Activated T-helper 17 cell treated with anti-CD3 and anti-CD28 coated beads, Interleukin-2, amount 50 U/mL, for 72 hours (primary cell): ENCODE measurements at regions not wholly inside any gene's neighbourhood (a gene's known extent, or its start where the extent isn't known, plus 50 kb on each side); places are given as distances from the start of the nearest gene placed in this dataset.

Experiments used
- ATAC-seq: fragments of 150-1000 bp; cut with Tn5 transposase; replicated peaks from 2 replicates; pipeline ENCODE4 v1.10.0; 2021; ENCODE audit warnings: mild to moderate bottlenecking, moderate library complexity
- H3K27ac Mint-ChIP-seq: one replicate; pipeline ENCODE4 v1.8.0; 2022; ENCODE audit warnings: mixed read lengths
- H3K27me3 Mint-ChIP-seq: one replicate; pipeline ENCODE4 v1.8.0; 2022; ENCODE audit warnings: mixed read lengths
- H3K36me3 Mint-ChIP-seq: one replicate; pipeline ENCODE4 v1.8.0; 2022; ENCODE audit warnings: low read depth, mild to moderate bottlenecking, mixed read lengths
- H3K4me1 Mint-ChIP-seq: one replicate; pipeline ENCODE4 v1.8.0; 2022; ENCODE audit warnings: mixed read lengths
- H3K4me3 Mint-ChIP-seq: one replicate; pipeline ENCODE4 v1.8.0; 2022; ENCODE audit warnings: mild to moderate bottlenecking, mixed read lengths
- H3K9me3 Mint-ChIP-seq: one replicate; pipeline ENCODE4 v1.8.0; 2022; ENCODE audit warnings: mixed read lengths

GRCh38 chrX:81996166-81996565, 794.3 kb downstream of the SH3BGRL start:
- ATAC-seq: no peak
- H3K9me3 Mint-ChIP-seq: no peaks in the 10 kb centered on the region
- H3K36me3 Mint-ChIP-seq: no peaks in the 10 kb centered on the region

GRCh38 chrX:82029571-82030218, 827.8 kb downstream of the SH3BGRL start:
- Mint-ChIP-seq H3K36me3 (no peaks in the 10 kb centered on the region), H3K9me3 (peaks cover 4% of the 10 kb centered on the region), H3K27me3 (no peaks in the 10 kb centered on the region), H3K27ac (no peak overlapping the region), H3K4me3 (no peak overlapping the region), H3K4me1 (no peaks in the 10 kb centered on the region)
- ATAC-seq: no peak

More at GRCh38 chrX:81996166-81996565, 794.3 kb downstream of the SH3BGRL start:
- H3K4me3 Mint-ChIP-seq: no peak overlapping the region
- H3K27ac Mint-ChIP-seq: no peak overlapping the region
- no peaks in the 10 kb centered on the region for H3K4me1 Mint-ChIP-seq
- no peaks in the 10 kb centered on the region for H3K27me3 Mint-ChIP-seq

GRCh38 chrX:82031250-82031649, 829.3 kb downstream of the SH3BGRL start:
- Mint-ChIP-seq H3K27me3 (no peaks in the 10 kb centered on the region), H3K36me3 (no peaks in the 10 kb centered on the region), H3K4me1 (no peaks in the 10 kb centered on the region), H3K4me3 (no peak overlapping the region), H3K27ac (no peak overlapping the region), H3K9me3 (peaks cover 4% of the 10 kb centered on the region)
- ATAC-seq: no peak

- no peak for ATAC-seq
- no peaks in the 10 kb centered on the region for H3K9me3 Mint-ChIP-seq
- no peaks in the 10 kb centered on the region for H3K4me1 Mint-ChIP-seq
- no peak overlapping the region for H3K27ac Mint-ChIP-seq
- no peaks in the 10 kb centered on the region for H3K27me3 Mint-ChIP-seq
- no peak overlapping the region for H3K4me3 Mint-ChIP-seq
- no peaks in the 10 kb centered on the region for H3K36me3 Mint-ChIP-seq
These were observed 836.9 kb downstream of the SH3BGRL start for GRCh38 chrX:82038793-82039192.

- H3K27me3 Mint-ChIP-seq: no peaks in the 10 kb centered on the region
- no peaks in the 10 kb centered on the region for H3K4me1 Mint-ChIP-seq
- no peaks in the 10 kb centered on the region for H3K36me3 Mint-ChIP-seq
- H3K27ac Mint-ChIP-seq: no peak overlapping the region
- no peaks in the 10 kb centered on the region for H3K9me3 Mint-ChIP-seq
- ATAC-seq: no peak
- no peak overlapping the region for H3K4me3 Mint-ChIP-seq
These were observed 839.1 kb downstream of the SH3BGRL start for GRCh38 chrX:82041034-82041433.

- Mint-ChIP-seq H3K36me3 (no peaks in the 10 kb centered on the region), H3K9me3 (peaks cover 3% of the 10 kb centered on the region), H3K4me1 (no peaks in the 10 kb centered on the region), H3K27me3 (no peaks in the 10 kb centered on the region), H3K27ac (no peak overlapping the region), H3K4me3 (no peak overlapping the region)
- no peak for ATAC-seq
These were observed 856.8 kb downstream of the SH3BGRL start for GRCh38 chrX:82058728-82059127.

GRCh38 chrX:82070948-82071347, 869.0 kb downstream of the SH3BGRL start:
- no peak for ATAC-seq

GRCh38 chrX:82081027-82081426, 879.1 kb downstream of the SH3BGRL start:
- H3K4me3 Mint-ChIP-seq: no peak overlapping the region
- H3K4me1 Mint-ChIP-seq: no peaks in the 10 kb centered on the region
- no peak overlapping the region for H3K27ac Mint-ChIP-seq
- H3K9me3 Mint-ChIP-seq: no peaks in the 10 kb centered on the region
- ATAC-seq: no peak
- no peaks in the 10 kb centered on the region for H3K27me3 Mint-ChIP-seq
- no peaks in the 10 kb centered on the region for H3K36me3 Mint-ChIP-seq

More at GRCh38 chrX:82070948-82071347, 869.0 kb downstream of the SH3BGRL start:
- Mint-ChIP-seq H3K27me3 (no peaks in the 10 kb centered on the region), H3K4me3 (no peak overlapping the region), H3K27ac (no peak overlapping the region), H3K4me1 (no peaks in the 10 kb centered on the region), H3K9me3 (peaks cover 5% of the 10 kb centered on the region), H3K36me3 (no peaks in the 10 kb centered on the region)

GRCh38 chrX:82087699-82088098, 885.8 kb downstream of the SH3BGRL start:
- Mint-ChIP-seq H3K27ac (no peak overlapping the region), H3K4me1 (no peaks in the 10 kb centered on the region), H3K4me3 (peak overlapping the region; percentile 21), H3K36me3 (no peaks in the 10 kb centered on the region), H3K27me3 (no peaks in the 10 kb centered on the region), H3K9me3 (no peaks in the 10 kb centered on the region)
- ATAC-seq: no peak

- Mint-ChIP-seq H3K36me3 (no peaks in the 10 kb centered on the region), H3K9me3 (no peaks in the 10 kb centered on the region), H3K4me3 (no peak overlapping the region), H3K27me3 (no peaks in the 10 kb centered on the region), H3K4me1 (no peaks in the 10 kb centered on the region), H3K27ac (no peak overlapping the region)
- peak; percentile 50 for ATAC-seq
These were observed 890.4 kb downstream of the SH3BGRL start for GRCh38 chrX:82092307-82092706.

GRCh38 chrX:82125103-82125502, 923.2 kb downstream of the SH3BGRL start:
- Mint-ChIP-seq H3K9me3 (no peaks in the 10 kb centered on the region), H3K27ac (no peak overlapping the region), H3K27me3 (no peaks in the 10 kb centered on the region), H3K4me1 (no peaks in the 10 kb centered on the region), H3K36me3 (no peaks in the 10 kb centered on the region), H3K4me3 (no peak overlapping the region)
- ATAC-seq: no peak

GRCh38 chrX:82127228-82128123, 925.6 kb downstream of the SH3BGRL start:
- Mint-ChIP-seq H3K27me3 (no peaks in the 10 kb centered on the region), H3K4me1 (no peaks in the 10 kb centered on the region), H3K4me3 (no peak overlapping the region), H3K27ac (no peak overlapping the region), H3K9me3 (no peaks in the 10 kb centered on the region), H3K36me3 (no peaks in the 10 kb centered on the region)
- ATAC-seq: peak; percentile 48

- no peak for ATAC-seq
- H3K27me3 Mint-ChIP-seq: no peaks in the 10 kb centered on the region
- H3K4me1 Mint-ChIP-seq: no peaks in the 10 kb centered on the region
- H3K27ac Mint-ChIP-seq: no peak overlapping the region
- H3K9me3 Mint-ChIP-seq: no peaks in the 10 kb centered on the region
- H3K4me3 Mint-ChIP-seq: no peak overlapping the region
- H3K36me3 Mint-ChIP-seq: no peaks in the 10 kb centered on the region
These were observed 932.5 kb downstream of the SH3BGRL start for GRCh38 chrX:82134378-82134777.

- no peak for ATAC-seq
- no peak overlapping the region for H3K4me3 Mint-ChIP-seq
These were observed 940.0 kb downstream of the SH3BGRL start for GRCh38 chrX:82141942-82142341.

GRCh38 chrX:82161195-82161594, 959.3 kb downstream of the SH3BGRL start:
- Mint-ChIP-seq H3K27ac (no peak overlapping the region), H3K4me3 (no peak overlapping the region), H3K9me3 (peaks cover 7% of the 10 kb centered on the region), H3K4me1 (no peaks in the 10 kb centered on the region), H3K27me3 (no peaks in the 10 kb centered on the region), H3K36me3 (no peaks in the 10 kb centered on the region)
- ATAC-seq: no peak

More at GRCh38 chrX:82141942-82142341, 940.0 kb downstream of the SH3BGRL start:
- Mint-ChIP-seq H3K36me3 (no peaks in the 10 kb centered on the region), H3K9me3 (peaks cover 9% of the 10 kb centered on the region), H3K4me1 (no peaks in the 10 kb centered on the region), H3K27ac (no peak overlapping the region), H3K27me3 (no peaks in the 10 kb centered on the region)
